HTR-8/SVneo (cell line): ENCODE measurements at regions not wholly inside any gene's neighbourhood (a gene's known extent, or its start where the extent isn't known, plus 50 kb on each side); places are given as distances from the start of the nearest gene placed in this dataset.
"Not testable (repeated sequence)": the region's sequence is repeated elsewhere in the genome, so short reads cannot be mapped to it uniquely, and the experiment has no call there.

ENCODE experiments used
- DNase-seq: peaks from one replicate; pipeline ENCODE4 v3.0.0; 2011; ENCODE audit warnings: low spot score, mixed read lengths; ENCODE audit not compliant: insufficient read length
- FAIRE-seq: peaks from 2 replicates; lab custom pipeline; 2011; peaks lifted over from hg19 to GRCh38; lab: Jason Lieb, UNC

- FAIRE-seq (no peak), DNase-seq (no peak)
Observed at GRCh38 chr3:178343433-178344038, 192.7 kb upstream of the KCNMB2 start.

GRCh38 chr3:178345944-178346343 is 190.3 kb upstream of the KCNMB2 start:
- FAIRE-seq (peak; percentile 51), DNase-seq (no peak)

- FAIRE-seq, DNase-seq: not testable (repeated sequence)
Observed at GRCh38 chr3:178348561-178349217, 187.5 kb upstream of the KCNMB2 start.

GRCh38 chr3:178349218-178349596 is 187.0 kb upstream of the KCNMB2 start:
- FAIRE-seq = peak; percentile 13
- DNase-seq = not testable (repeated sequence)

GRCh38 chr3:178350763-178351162 is 185.5 kb upstream of the KCNMB2 start:
- FAIRE-seq = no peak
- DNase-seq = no peak

- DNase-seq (peak; percentile 63), FAIRE-seq (peak; percentile 55)
Observed at GRCh38 chr3:178352326-178353005, 183.8 kb upstream of the KCNMB2 start.

GRCh38 chr3:178353006-178353694 is 183.1 kb upstream of the KCNMB2 start:
- FAIRE-seq (no peak), DNase-seq (no peak)

- FAIRE-seq (no peak), DNase-seq (no peak)
Observed at GRCh38 chr3:178359728-178360127, 176.5 kb upstream of the KCNMB2 start.

- not testable (repeated sequence) for FAIRE-seq, DNase-seq
Observed at GRCh38 chr3:178363048-178363447, 173.2 kb upstream of the KCNMB2 start.

- DNase-seq (no peak), FAIRE-seq (no peak)
Observed at GRCh38 chr3:178367817-178368617, 168.2 kb upstream of the KCNMB2 start.

GRCh38 chr3:178369006-178369405 is 167.2 kb upstream of the KCNMB2 start:
- DNase-seq (no peak), FAIRE-seq (no peak)

GRCh38 chr3:178369811-178370210 is 166.4 kb upstream of the KCNMB2 start:
- no peak for FAIRE-seq
- no peak for DNase-seq

GRCh38 chr3:178370387-178370786 is 165.8 kb upstream of the KCNMB2 start:
- FAIRE-seq (no peak), DNase-seq (no peak)

- FAIRE-seq = no peak
- no peak for DNase-seq
Observed at GRCh38 chr3:178381555-178381954, 154.7 kb upstream of the KCNMB2 start.

GRCh38 chr3:178381971-178382448 is 154.2 kb upstream of the KCNMB2 start:
- DNase-seq = no peak
- FAIRE-seq = no peak

GRCh38 chr3:178382449-178383061 is 153.7 kb upstream of the KCNMB2 start:
- FAIRE-seq (no peak), DNase-seq (peak; percentile 18)

- FAIRE-seq (no peak), DNase-seq (no peak)
Observed at GRCh38 chr3:178384321-178385230, 151.7 kb upstream of the KCNMB2 start.

GRCh38 chr3:178385280-178385952 is 150.8 kb upstream of the KCNMB2 start:
- peak; percentile 17 for DNase-seq
- FAIRE-seq = no peak
